ENCODE measurements at regions not wholly inside any gene's neighbourhood (a gene's known extent, or its start where the extent isn't known, plus 50 kb on each side); places are given as distances from the start of the nearest gene placed in this dataset.

DNA sequence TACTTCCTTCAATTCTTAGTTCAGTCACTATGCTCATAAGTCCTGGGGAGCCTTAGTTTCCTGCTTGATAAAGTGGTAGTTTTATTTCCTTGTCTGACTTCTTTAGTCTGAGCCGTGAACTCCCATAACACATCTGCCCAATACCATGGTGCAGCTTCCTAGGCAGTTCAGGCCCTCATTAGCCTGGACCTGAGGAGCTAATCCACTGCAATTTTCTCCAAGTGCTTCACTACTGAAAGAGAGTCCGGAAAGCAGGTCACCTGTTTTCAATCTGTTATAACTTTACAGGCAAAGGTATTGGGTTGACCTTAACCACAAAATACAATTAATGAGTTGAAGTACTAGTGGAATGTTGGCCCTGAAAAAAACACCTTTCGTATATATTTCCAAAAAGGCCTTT lies 245.4 kb upstream of the BOD1L1 start:
- Histone ChIP-seq H3K36me3 (no peaks in the 10 kb centered on the region), H3K4me3 (ENCODE audit: low read depth, low read length) (no peak overlapping the region), H3K4me1 (no peaks in the 10 kb centered on the region), H3K27me3 (no peaks in the 10 kb centered on the region), H3K9me3 (no peaks in the 10 kb centered on the region)
- TF ChIP-seq, protein P1, sequence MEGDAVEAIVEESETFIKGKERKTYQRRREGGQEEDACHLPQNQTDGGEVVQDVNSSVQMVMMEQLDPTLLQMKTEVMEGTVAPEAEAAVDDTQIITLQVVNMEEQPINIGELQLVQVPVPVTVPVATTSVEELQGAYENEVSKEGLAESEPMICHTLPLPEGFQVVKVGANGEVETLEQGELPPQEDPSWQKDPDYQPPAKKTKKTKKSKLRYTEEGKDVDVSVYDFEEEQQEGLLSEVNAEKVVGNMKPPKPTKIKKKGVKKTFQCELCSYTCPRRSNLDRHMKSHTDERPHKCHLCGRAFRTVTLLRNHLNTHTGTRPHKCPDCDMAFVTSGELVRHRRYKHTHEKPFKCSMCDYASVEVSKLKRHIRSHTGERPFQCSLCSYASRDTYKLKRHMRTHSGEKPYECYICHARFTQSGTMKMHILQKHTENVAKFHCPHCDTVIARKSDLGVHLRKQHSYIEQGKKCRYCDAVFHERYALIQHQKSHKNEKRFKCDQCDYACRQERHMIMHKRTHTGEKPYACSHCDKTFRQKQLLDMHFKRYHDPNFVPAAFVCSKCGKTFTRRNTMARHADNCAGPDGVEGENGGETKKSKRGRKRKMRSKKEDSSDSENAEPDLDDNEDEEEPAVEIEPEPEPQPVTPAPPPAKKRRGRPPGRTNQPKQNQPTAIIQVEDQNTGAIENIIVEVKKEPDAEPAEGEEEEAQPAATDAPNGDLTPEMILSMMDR (IDR thresholded peaks at IDR 0.05; ENCODE audit: low read depth, low read length) = no peak
- DNase-seq = no peak

DNA sequence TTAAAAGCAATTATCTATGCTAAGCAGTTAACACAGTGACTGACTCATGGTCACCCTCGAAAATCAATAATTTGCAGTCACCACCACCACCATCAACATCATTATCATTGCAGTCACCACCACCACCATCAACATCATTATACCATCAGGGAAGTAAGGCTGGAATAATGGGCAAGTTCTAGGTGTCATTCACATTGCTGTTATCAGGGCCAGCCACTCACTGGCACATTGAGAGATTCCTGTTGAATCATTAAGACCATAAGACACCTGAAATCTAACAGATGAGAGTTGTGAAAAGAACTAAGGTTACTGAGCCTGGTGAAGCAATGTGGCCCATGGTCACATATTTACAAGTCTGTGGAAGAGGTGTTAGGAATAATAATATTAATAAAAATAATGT lies 247.7 kb upstream of the BOD1L1 start:
- DNase-seq = no peak
- H3K9me3 ChIP-seq = no peaks in the 10 kb centered on the region
- H3K4me3 ChIP-seq (ENCODE audit: low read depth, low read length) = no peak overlapping the region
- H3K36me3 ChIP-seq = no peaks in the 10 kb centered on the region
- H3K27me3 ChIP-seq = no peaks in the 10 kb centered on the region
- no peaks in the 10 kb centered on the region for H3K4me1 ChIP-seq
- TF ChIP-seq, protein P1 (IDR thresholded peaks at IDR 0.05; ENCODE audit: low read depth, low read length) = no peak

DNA sequence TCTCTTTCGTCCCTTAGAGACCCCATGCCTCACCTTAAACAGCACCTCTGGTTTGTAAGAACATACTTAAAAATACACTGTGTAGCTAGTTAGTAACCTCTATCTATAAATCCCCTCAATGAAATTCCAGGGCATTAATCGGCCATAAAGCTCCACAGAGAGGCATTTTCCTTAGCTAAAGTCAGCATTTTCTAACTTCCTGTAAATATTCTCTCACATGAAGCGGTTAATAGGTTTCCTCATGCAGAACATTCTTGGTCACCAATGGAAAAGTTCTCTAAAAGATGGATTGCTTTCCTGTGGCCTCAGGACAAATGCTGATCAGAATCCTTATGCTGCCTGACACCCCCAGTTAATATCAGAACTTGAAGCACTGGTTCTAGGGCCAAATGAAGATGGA lies 248.6 kb upstream of the BOD1L1 start:
- TF ChIP-seq, protein P1 (IDR thresholded peaks at IDR 0.05; ENCODE audit: low read depth, low read length) = no peak
- no peaks in the 10 kb centered on the region for H3K36me3 ChIP-seq
- H3K4me1 ChIP-seq = no peaks in the 10 kb centered on the region
- no peak for DNase-seq
- H3K27me3 ChIP-seq = no peaks in the 10 kb centered on the region
- H3K9me3 ChIP-seq = peaks cover 3% of the 10 kb centered on the region; the same call in 1 of the 2 replicates
- H3K4me3 ChIP-seq (ENCODE audit: low read depth, low read length) = no peak overlapping the region

DNA sequence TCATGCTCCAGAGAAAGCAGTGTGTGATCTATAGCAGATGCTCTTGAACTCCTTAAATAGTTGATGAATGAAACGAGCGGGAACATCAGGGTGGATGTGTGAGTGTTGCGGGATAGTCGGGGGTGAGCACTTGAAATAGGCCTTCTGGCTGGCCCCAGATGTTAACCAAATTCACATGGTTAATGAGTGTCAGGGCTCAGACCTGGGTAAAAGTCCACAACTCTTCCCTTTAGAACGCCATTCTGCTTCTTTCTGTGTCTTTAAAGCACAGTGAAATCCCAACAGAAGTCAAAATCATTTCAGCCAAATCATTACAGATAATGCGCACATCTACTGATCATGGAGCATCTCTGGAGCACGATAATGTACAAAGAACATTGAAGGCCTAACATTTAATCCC lies 249.4 kb upstream of the BOD1L1 start:
- peaks cover 3% of the 10 kb centered on the region; the same call in 1 of the 2 replicates for H3K9me3 ChIP-seq
- TF ChIP-seq, protein P1 (IDR thresholded peaks at IDR 0.05; ENCODE audit: low read depth, low read length) = no peak
- H3K36me3 ChIP-seq = no peaks in the 10 kb centered on the region
- H3K27me3 ChIP-seq = no peaks in the 10 kb centered on the region
- no peak overlapping the region for H3K4me3 ChIP-seq (ENCODE audit: low read depth, low read length)
- DNase-seq = no peak
- no peaks in the 10 kb centered on the region for H3K4me1 ChIP-seq

DNA sequence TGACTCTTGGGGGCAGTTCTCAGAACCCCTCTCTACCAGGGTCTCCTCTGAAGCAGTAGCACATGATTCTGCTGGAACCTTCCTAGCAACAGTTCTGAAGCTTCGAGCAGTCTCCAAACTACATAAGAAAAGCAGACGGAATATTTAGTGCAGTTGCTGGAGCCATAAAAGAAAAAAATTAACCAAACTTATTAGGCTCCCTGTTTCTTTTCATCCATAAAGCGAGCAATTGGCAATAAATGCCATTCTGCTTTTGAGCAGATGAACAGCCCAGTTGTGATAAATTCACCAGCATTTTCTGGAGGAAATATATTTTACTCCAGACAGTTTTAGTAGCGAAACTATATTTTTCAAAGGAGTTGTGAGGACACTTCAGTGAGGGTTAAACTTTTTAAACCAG lies 250.1 kb upstream of the BOD1L1 start:
- H3K9me3 ChIP-seq = peaks cover 3% of the 10 kb centered on the region; the same call in 1 of the 2 replicates
- DNase-seq = no peak
- H3K4me1 ChIP-seq = no peaks in the 10 kb centered on the region
- no peak overlapping the region for H3K4me3 ChIP-seq (ENCODE audit: low read depth, low read length)
- no peaks in the 10 kb centered on the region for H3K36me3 ChIP-seq
- H3K27me3 ChIP-seq = no peaks in the 10 kb centered on the region
- TF ChIP-seq, protein P1 (IDR thresholded peaks at IDR 0.05; ENCODE audit: low read depth, low read length) = no peak

DNA sequence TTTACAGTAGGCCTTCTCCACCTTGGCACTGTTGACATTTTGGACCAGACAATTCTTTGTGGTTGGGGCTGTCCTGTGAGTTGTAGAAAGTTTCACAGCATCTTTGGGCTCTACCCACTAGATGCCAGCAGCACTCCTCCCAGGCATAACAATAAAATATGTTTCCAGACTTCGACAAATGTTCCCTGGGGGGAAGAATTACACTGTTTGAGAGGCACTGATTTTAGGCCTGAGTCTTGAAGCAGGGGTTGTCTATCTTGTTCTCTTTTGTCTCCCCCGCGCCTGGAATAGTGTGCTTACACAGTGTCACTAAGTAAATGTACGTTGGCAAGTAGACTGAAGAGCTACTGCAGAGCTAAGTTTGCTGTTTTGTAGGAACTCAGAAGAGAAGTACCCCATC lies 254.4 kb upstream of the BOD1L1 start:
- Histone ChIP-seq H3K4me1 (no peaks in the 10 kb centered on the region), H3K9me3 (peaks cover 3% of the 10 kb centered on the region; the same call in 1 of the 2 replicates), H3K4me3 (ENCODE audit: low read depth, low read length) (no peak overlapping the region), H3K27me3 (no peaks in the 10 kb centered on the region), H3K36me3 (no peaks in the 10 kb centered on the region)
- no peak for DNase-seq
- TF ChIP-seq, protein P1 (IDR thresholded peaks at IDR 0.05; ENCODE audit: low read depth, low read length) = no peak

Measured in BE2C (cell line).